ENCODE measurements at regions not wholly inside any gene's neighbourhood (a gene's known extent, or its start where the extent isn't known, plus 50 kb on each side); places are given as distances from the start of the nearest gene placed in this dataset.
"Not testable (repeated sequence)": the region's sequence is repeated elsewhere in the genome, so short reads cannot be mapped to it uniquely, and the experiment has no call there.

GRCh38 chr14:105707099-105707498 is 180.7 kb downstream of the TMEM121 start:
- not testable (repeated sequence) for TF ChIP-seq CTCF (IDR thresholded peaks at IDR 0.05; ENCODE audit: insufficient read depth, low read depth, low read length); EZH2 (IDR thresholded peaks at IDR 0.05; ENCODE audit: insufficient read depth, low read length)
